Activated naive CD4-positive, alpha-beta T cell treated with Interleukin-2 at 50 U/mL for 16 hours (primary cell): ENCODE measurements at regions not wholly inside any gene's neighbourhood (a gene's known extent, or its start where the extent isn't known, plus 50 kb on each side); places are given as distances from the start of the nearest gene placed in this dataset.
"Not testable (repeated sequence)": the region's sequence is repeated elsewhere in the genome, so short reads cannot be mapped to it uniquely, and the experiment has no call there.

ENCODE experiments used
- DNase-seq: peaks from one replicate; pipeline ENCODE4 v3.0.0-alpha.2; 2020

GRCh38 chr16:7278636-7279035, 54.0 kb upstream of the RBFOX1 start:
- DNase-seq = no peak

- DNase-seq = no peak
These were observed 60.0 kb upstream of the RBFOX1 start for GRCh38 chr16:7272567-7273158.

- DNase-seq = no peak
These were observed 61.2 kb upstream of the RBFOX1 start for GRCh38 chr16:7271486-7271885.

GRCh38 chr16:7270823-7271222, 61.8 kb upstream of the RBFOX1 start:
- DNase-seq = no peak

- no peak for DNase-seq
These were observed 62.6 kb upstream of the RBFOX1 start for GRCh38 chr16:7270006-7270405.

- no peak for DNase-seq
These were observed 64.5 kb upstream of the RBFOX1 start for GRCh38 chr16:7268182-7268581.

- DNase-seq = no peak
These were observed 75.6 kb upstream of the RBFOX1 start for GRCh38 chr16:7257016-7257415.

GRCh38 chr16:7246578-7246977, 86.1 kb upstream of the RBFOX1 start:
- no peak for DNase-seq

GRCh38 chr16:7239547-7239946, 93.1 kb upstream of the RBFOX1 start:
- DNase-seq = no peak

- DNase-seq = no peak
These were observed 95.7 kb upstream of the RBFOX1 start for GRCh38 chr16:7236824-7237410.

- no peak for DNase-seq
These were observed 98.7 kb upstream of the RBFOX1 start for GRCh38 chr16:7233975-7234374.

- no peak for DNase-seq
These were observed 100.9 kb upstream of the RBFOX1 start for GRCh38 chr16:7231762-7232161.

- DNase-seq = not testable (repeated sequence)
These were observed 103.0 kb upstream of the RBFOX1 start for GRCh38 chr16:7229433-7230218.

- no peak for DNase-seq
These were observed 105.4 kb upstream of the RBFOX1 start for GRCh38 chr16:7227229-7227721.

GRCh38 chr16:7221157-7221556, 111.5 kb upstream of the RBFOX1 start:
- DNase-seq = no peak

GRCh38 chr16:7218936-7219335, 113.7 kb upstream of the RBFOX1 start:
- no peak for DNase-seq

- DNase-seq = no peak
These were observed 114.8 kb upstream of the RBFOX1 start for GRCh38 chr16:7217797-7218196.

GRCh38 chr16:7216719-7217118, 115.9 kb upstream of the RBFOX1 start:
- no peak for DNase-seq

- no peak for DNase-seq
These were observed 120.9 kb upstream of the RBFOX1 start for GRCh38 chr16:7211781-7212180.

- no peak for DNase-seq
These were observed 123.0 kb upstream of the RBFOX1 start for GRCh38 chr16:7209598-7209997.

- no peak for DNase-seq
These were observed 126.2 kb upstream of the RBFOX1 start for GRCh38 chr16:7206469-7206868.

- no peak for DNase-seq
These were observed 132.3 kb upstream of the RBFOX1 start for GRCh38 chr16:7200320-7200719.

GRCh38 chr16:7185689-7186088, 147.0 kb upstream of the RBFOX1 start:
- no peak for DNase-seq

GRCh38 chr16:7185165-7185564, 147.5 kb upstream of the RBFOX1 start:
- no peak for DNase-seq
